ENCODE measurements at regions not wholly inside any gene's neighbourhood (a gene's known extent, or its start where the extent isn't known, plus 50 kb on each side); places are given as distances from the start of the nearest gene placed in this dataset.

- TF ChIP-seq POLR2A (IDR thresholded peaks at IDR 0.05; ENCODE audit: control extremely low read depth in 1 of 2, low read depth in 2 of 2, low read length in 2 of 2) (no peak), SIN3A (conservative IDR thresholded peaks at IDR 0.05 in 1 of 2, IDR thresholded peaks at IDR 0.05 in 1 of 2; ENCODE audit: low read depth in 1 of 2, low read length in 2 of 2) (no peak), CTCF (IDR thresholded peaks at IDR 0.05; ENCODE audit: control extremely low read depth in 1 of 3, insufficient read depth in 1 of 3, low read depth in 1 of 3, low read length in 3 of 3) (no peak), KDM5A (IDR thresholded peaks at IDR 0.05; ENCODE audit: low read length) (no peak), HDAC2 (IDR thresholded peaks at IDR 0.05; ENCODE audit: borderline replicate concordance in 1 of 2, low read depth in 2 of 2, low read length in 2 of 2) (no peak), RFX5 (IDR thresholded peaks at IDR 0.05; ENCODE audit: borderline replicate concordance, low read depth, low read length) (no peak), JUN (IDR thresholded peaks at IDR 0.05; ENCODE audit: low read depth, low read length) (no peak), SUZ12 (IDR thresholded peaks at IDR 0.05; ENCODE audit: low read length) (no peak), ASH2L (IDR thresholded peaks at IDR 0.05; ENCODE audit: low read length) (no peak), JUND (IDR thresholded peaks at IDR 0.05; ENCODE audit: low read length) (no peak)
Measured at GRCh38 chr2:190811811-190812210, 68.8 kb upstream of the GLS start.
